ENCODE measurements at regions not wholly inside any gene's neighbourhood (a gene's known extent, or its start where the extent isn't known, plus 50 kb on each side); places are given as distances from the start of the nearest gene placed in this dataset.

- Histone ChIP-seq H3K9me3 (no peaks in the 10 kb centered on the region), H3K4me1 (no peaks in the 10 kb centered on the region), H3K4me3 (no peak overlapping the region), H3K27me3 (ENCODE audit: insufficient read depth in 3 of 3, low read length in 2 of 3) (no peaks in the 10 kb centered on the region), H3K36me3 (ENCODE audit: insufficient read depth in 1 of 2, low read depth in 1 of 2) (no peaks in the 10 kb centered on the region), H3K27ac (no peak overlapping the region)
- ATAC-seq (no peak), DNase-seq (no peak)
- intact Hi-C loops (cut with DNase I): loop anchor here (5.0 to 10.0 kb wide), 2 partner anchors 1076 to 1078 kb away; no protein-coding TSS in a partner anchor
- TF ChIP-seq CTCF (IDR thresholded peaks at IDR 0.05): no peak
- WGBS, 3 donors: 58 to 66% (median 64%) methylated on average over 11 of the region's 11 CpGs
These were observed 307.2 kb downstream of the FBXO15 start for GRCh38 chr18:73840319-73840945.

GRCh38 chr18:73839441-73839840 is 308.2 kb downstream of the FBXO15 start:
- no peaks in the 10 kb centered on the region for H3K27me3 ChIP-seq (ENCODE audit: insufficient read depth in 3 of 3, low read length in 2 of 3)
- TF ChIP-seq CTCF (IDR thresholded peaks at IDR 0.05): no peak
- no peak overlapping the region for H3K27ac ChIP-seq
- DNase-seq (no peak), ATAC-seq (no peak)
- H3K4me1 ChIP-seq: no peaks in the 10 kb centered on the region
- intact Hi-C loops (cut with DNase I): no loop called here
- no peaks in the 10 kb centered on the region for H3K9me3 ChIP-seq
- H3K4me3 ChIP-seq: no peak overlapping the region
- 69 to 76% (median 70%) methylated on average over 4 of the region's 4 CpGs for WGBS, 3 donors
- H3K36me3 ChIP-seq (ENCODE audit: insufficient read depth in 1 of 2, low read depth in 1 of 2): no peaks in the 10 kb centered on the region

GRCh38 chr18:73838107-73838506 is 309.5 kb downstream of the FBXO15 start:
- Histone ChIP-seq H3K9me3 (no peaks in the 10 kb centered on the region), H3K27me3 (ENCODE audit: insufficient read depth in 3 of 3, low read length in 2 of 3) (no peaks in the 10 kb centered on the region), H3K27ac (no peak overlapping the region), H3K36me3 (ENCODE audit: insufficient read depth in 1 of 2, low read depth in 1 of 2) (no peaks in the 10 kb centered on the region), H3K4me3 (no peak overlapping the region), H3K4me1 (no peaks in the 10 kb centered on the region)
- TF ChIP-seq CTCF (IDR thresholded peaks at IDR 0.05): no peak
- intact Hi-C loops (cut with DNase I): no loop called here
- DNase-seq (no peak), ATAC-seq (no peak)

GRCh38 chr18:73835656-73836364 is 311.8 kb downstream of the FBXO15 start:
- H3K9me3 ChIP-seq: no peaks in the 10 kb centered on the region
- DNase-seq: no peak
- intact Hi-C loops (cut with DNase I): no loop called here
- no peaks in the 10 kb centered on the region for H3K4me1 ChIP-seq
- H3K27ac ChIP-seq: no peak overlapping the region
- no peak for TF ChIP-seq CTCF (IDR thresholded peaks at IDR 0.05)
- no peaks in the 10 kb centered on the region for H3K27me3 ChIP-seq (ENCODE audit: insufficient read depth in 3 of 3, low read length in 2 of 3)
- H3K36me3 ChIP-seq (ENCODE audit: insufficient read depth in 1 of 2, low read depth in 1 of 2): no peaks in the 10 kb centered on the region
- no peak overlapping the region for H3K4me3 ChIP-seq
- 68 to 78% (median 71%) methylated on average over 8 of the region's 8 CpGs for WGBS, 3 donors
- ATAC-seq: no peak
